Upper lobe of left lung (tissue), 6 donors: ENCODE measurements at regions not wholly inside any gene's neighbourhood (a gene's known extent, or its start where the extent isn't known, plus 50 kb on each side); places are given as distances from the start of the nearest gene placed in this dataset.
A peak's percentile ranks its signal among the peaks of the same experiment; 100 is the strongest.
"Not testable (repeated sequence)": the region's sequence is repeated elsewhere in the genome, so short reads cannot be mapped to it uniquely, and the experiment has no call there.

Experiments
- ATAC-seq, 2 donors: fragments of 200-7000 bp; cut with Tn5 transposase; one replicate each; pipeline ENCODE4 v1.9.1; 2022; ENCODE audit warnings: mild to moderate bottlenecking in 2 of 2, moderate library complexity in 2 of 2; ENCODE audit not compliant: low FRiP score in 2 of 2
- DNase-seq, 2 donors: peaks; one replicate each; pipeline ENCODE4 v3.0.0-alpha.2; 2019 to 2020
- H3K27ac ChIP-seq, 4 donors: fragments of 200-600 bp; sonication (generic); one replicate each; pipeline ENCODE4 v1.5.1; 2016 to 2019
- H3K27me3 ChIP-seq, 4 donors: fragments of 200-600 bp; sonication (generic); one replicate each; pipeline ENCODE4 v1.5.1; 2017 to 2019
- H3K36me3 ChIP-seq, 4 donors: fragments of 200-600 bp; sonication (generic); one replicate each; pipeline ENCODE4 v1.5.1; 2016 to 2019
- H3K4me1 ChIP-seq, 4 donors: fragments of 200-600 bp; sonication (generic); one replicate each; pipeline ENCODE4 v1.5.1; 2018 to 2019
- H3K4me3 ChIP-seq, 4 donors: fragments of 200-600 bp; sonication (generic); one replicate each; pipeline ENCODE4 v1.5.1; 2017 to 2019; ENCODE audit warnings: mild to moderate bottlenecking in 2 of 4, moderate library complexity in 1 of 4
- H3K9me3 ChIP-seq, 4 donors: fragments of 200-600 bp; sonication (generic); one replicate each; pipeline ENCODE4 v1.5.1; 2018 to 2019
- WGBS, 2 donors: methylation state at CpG; one replicate each; pipeline ENCODE4 v1.1.5; 2017 to 2018; 5-methylcytosine and 5-hydroxymethylcytosine counted together
- TF ChIP-seq, protein P1 (sequence below), 6 experiments: fragments of 450-650 bp in 4 of 6; fragments of 200-600 bp in 2 of 6; sonication (generic) in 2 of 6; IDR thresholded peaks; one replicate each; pipeline ENCODE4 v1.5.1; 2016 to 2019; ENCODE audit warnings: antibody characterized with exemption in 6 of 6
- donor health status: DM: no; HTN: no; CAD: no; lungs with moderate emphysema.
- donor health status: DM: no; HTN: yes; CAD: no; lungs with severe emphysema.

DNA sequence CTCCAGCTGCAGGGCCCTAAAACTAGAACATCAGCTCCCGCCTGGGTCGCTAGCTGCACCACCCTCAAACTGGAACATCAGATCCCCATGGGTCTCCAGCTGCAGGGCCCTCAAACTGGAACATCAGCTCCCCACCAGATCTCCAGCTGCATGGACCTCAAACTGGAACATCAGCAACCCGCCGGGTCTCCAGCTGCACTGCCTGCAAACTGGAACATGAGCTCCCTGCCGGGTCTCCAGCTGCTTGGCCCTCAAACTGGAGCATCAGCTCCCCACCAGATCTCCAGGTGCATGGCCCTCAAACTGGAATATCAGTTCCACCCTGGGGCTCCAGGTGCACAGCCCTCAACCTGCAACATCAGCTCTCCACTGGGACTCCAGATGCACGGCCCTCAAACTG, 82.7 kb downstream of the TFRC start:
- ATAC-seq, H3K27me3 ChIP-seq, H3K36me3 ChIP-seq, H3K4me1 ChIP-seq, H3K9me3 ChIP-seq, H3K4me3 ChIP-seq, H3K27ac ChIP-seq, DNase-seq: not testable (repeated sequence)
- 88% methylated on average over 6 of the region's 6 CpGs; no CpG with 5 or more reads in 1 of the 2 donors for WGBS, 2 donors

DNA sequence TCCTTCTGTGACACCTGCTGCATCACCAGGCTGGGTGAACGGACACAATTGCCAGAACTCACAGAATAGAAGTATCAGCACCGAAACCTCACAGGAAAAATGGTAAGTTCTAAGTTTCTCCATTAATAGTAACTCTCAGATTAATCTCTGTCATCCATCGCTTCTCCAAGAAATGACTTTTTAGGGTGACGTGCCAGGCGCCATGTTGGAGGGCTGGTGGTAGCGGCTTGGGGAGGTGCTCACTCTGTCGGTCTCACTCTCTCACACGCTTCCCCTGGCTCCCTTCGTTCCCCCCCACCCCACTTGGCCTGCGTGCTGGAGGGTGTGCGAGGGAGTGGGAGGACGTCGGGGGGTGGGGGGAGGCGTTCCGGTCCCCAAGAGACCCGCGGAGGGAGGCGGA, 85.6 kb downstream of the TFRC start:
- not testable (repeated sequence) for H3K27me3 ChIP-seq, H3K4me1 ChIP-seq, H3K9me3 ChIP-seq, H3K27ac ChIP-seq, DNase-seq, H3K36me3 ChIP-seq, ATAC-seq, H3K4me3 ChIP-seq
- WGBS, 2 donors: 85 to 89% methylated on average over 7 of the region's 18 CpGs

GRCh38 chr3:195994343-195994742, 86.0 kb upstream of the TNK2 start:
- not testable (repeated sequence) for H3K4me1 ChIP-seq, H3K4me3 ChIP-seq, H3K9me3 ChIP-seq, H3K36me3 ChIP-seq, H3K27me3 ChIP-seq, H3K27ac ChIP-seq, ATAC-seq
- DNase-seq: peak in 1 of 2 donors; percentile 61
- no CpG with 5 or more reads among the region's 14 CpGs for WGBS, 2 donors
- TF ChIP-seq, protein P1, sequence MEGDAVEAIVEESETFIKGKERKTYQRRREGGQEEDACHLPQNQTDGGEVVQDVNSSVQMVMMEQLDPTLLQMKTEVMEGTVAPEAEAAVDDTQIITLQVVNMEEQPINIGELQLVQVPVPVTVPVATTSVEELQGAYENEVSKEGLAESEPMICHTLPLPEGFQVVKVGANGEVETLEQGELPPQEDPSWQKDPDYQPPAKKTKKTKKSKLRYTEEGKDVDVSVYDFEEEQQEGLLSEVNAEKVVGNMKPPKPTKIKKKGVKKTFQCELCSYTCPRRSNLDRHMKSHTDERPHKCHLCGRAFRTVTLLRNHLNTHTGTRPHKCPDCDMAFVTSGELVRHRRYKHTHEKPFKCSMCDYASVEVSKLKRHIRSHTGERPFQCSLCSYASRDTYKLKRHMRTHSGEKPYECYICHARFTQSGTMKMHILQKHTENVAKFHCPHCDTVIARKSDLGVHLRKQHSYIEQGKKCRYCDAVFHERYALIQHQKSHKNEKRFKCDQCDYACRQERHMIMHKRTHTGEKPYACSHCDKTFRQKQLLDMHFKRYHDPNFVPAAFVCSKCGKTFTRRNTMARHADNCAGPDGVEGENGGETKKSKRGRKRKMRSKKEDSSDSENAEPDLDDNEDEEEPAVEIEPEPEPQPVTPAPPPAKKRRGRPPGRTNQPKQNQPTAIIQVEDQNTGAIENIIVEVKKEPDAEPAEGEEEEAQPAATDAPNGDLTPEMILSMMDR (IDR thresholded peaks at IDR 0.05): peak in 2 of 6 experiments; percentile 16 to 42

GRCh38 chr3:195993671-195994070, 85.3 kb upstream of the TNK2 start:
- 87 to 93% methylated on average over 10 to 11 of the region's 11 CpGs for WGBS, 2 donors
- H3K36me3 ChIP-seq, H3K4me1 ChIP-seq, H3K4me3 ChIP-seq, H3K27ac ChIP-seq, ATAC-seq, DNase-seq, H3K9me3 ChIP-seq, H3K27me3 ChIP-seq: not testable (repeated sequence)

DNA sequence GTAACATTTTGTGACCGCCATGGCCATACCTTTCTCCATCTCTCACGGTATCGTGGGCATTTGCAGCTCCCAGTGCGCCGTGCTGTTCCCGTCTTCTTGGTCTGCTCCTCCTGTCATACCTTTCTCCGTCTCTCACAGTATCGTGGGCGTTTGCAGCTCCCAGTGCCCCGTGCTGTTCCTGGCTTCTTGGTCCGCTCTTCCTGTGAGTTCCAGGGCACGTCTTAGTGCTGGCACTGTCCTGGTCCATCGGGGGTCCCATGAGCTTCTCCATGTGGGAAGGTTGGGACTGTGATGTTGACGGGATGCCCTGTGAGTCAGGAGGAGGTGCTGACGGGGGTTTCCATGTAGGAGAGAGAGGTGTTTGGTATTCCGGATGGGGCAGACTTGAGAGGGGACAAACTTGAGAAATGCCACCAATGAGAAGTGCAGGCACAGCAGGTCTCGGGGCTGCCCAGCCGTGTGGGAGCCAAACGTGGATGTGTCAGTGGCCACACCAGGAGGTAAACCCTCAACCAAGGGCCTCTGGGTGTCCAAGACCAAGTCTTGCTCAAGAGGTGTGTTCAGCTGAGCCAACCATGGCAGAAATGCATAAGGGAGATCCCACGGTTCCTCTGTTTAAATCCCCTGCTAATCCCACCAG, 84.7 kb upstream of the TNK2 start:
- ATAC-seq, H3K36me3 ChIP-seq, H3K27ac ChIP-seq, H3K4me1 ChIP-seq, H3K27me3 ChIP-seq, H3K9me3 ChIP-seq, H3K4me3 ChIP-seq: not testable (repeated sequence)
- WGBS, 2 donors: 93% methylated on average over 14 to 19 of the region's 20 CpGs
- peak in 1 of 2 donors; percentile 68 for DNase-seq

GRCh38 chr3:195991986-195992385, 83.6 kb upstream of the TNK2 start:
- H3K36me3 ChIP-seq, H3K27ac ChIP-seq, DNase-seq, ATAC-seq, H3K4me1 ChIP-seq, H3K9me3 ChIP-seq, H3K27me3 ChIP-seq, H3K4me3 ChIP-seq: not testable (repeated sequence)
- 86 to 92% methylated on average over 10 to 12 of the region's 12 CpGs for WGBS, 2 donors

GRCh38 chr3:195991243-195991642, 82.9 kb upstream of the TNK2 start:
- ATAC-seq, H3K27me3 ChIP-seq, H3K4me3 ChIP-seq, H3K9me3 ChIP-seq, H3K4me1 ChIP-seq, H3K36me3 ChIP-seq, H3K27ac ChIP-seq, DNase-seq: not testable (repeated sequence)
- 81 to 85% methylated on average over 12 of the region's 12 CpGs for WGBS, 2 donors

GRCh38 chr3:195990841-195991174, 82.5 kb upstream of the TNK2 start:
- H3K9me3 ChIP-seq, H3K36me3 ChIP-seq, H3K4me1 ChIP-seq, H3K27me3 ChIP-seq, DNase-seq, ATAC-seq: not testable (repeated sequence)
- peak overlapping the region in 3 of 4 donors; percentile 60 to 84 (median 74) for H3K4me3 ChIP-seq
- WGBS, 2 donors: 52 to 55% methylated on average over 7 of the region's 7 CpGs
- H3K27ac ChIP-seq: peak overlapping the region in 3 of 4 donors; percentile 83 to 90 (median 89)
